ENCODE measurements at regions not wholly inside any gene's neighbourhood (a gene's known extent, or its start where the extent isn't known, plus 50 kb on each side); places are given as distances from the start of the nearest gene placed in this dataset.

DNA sequence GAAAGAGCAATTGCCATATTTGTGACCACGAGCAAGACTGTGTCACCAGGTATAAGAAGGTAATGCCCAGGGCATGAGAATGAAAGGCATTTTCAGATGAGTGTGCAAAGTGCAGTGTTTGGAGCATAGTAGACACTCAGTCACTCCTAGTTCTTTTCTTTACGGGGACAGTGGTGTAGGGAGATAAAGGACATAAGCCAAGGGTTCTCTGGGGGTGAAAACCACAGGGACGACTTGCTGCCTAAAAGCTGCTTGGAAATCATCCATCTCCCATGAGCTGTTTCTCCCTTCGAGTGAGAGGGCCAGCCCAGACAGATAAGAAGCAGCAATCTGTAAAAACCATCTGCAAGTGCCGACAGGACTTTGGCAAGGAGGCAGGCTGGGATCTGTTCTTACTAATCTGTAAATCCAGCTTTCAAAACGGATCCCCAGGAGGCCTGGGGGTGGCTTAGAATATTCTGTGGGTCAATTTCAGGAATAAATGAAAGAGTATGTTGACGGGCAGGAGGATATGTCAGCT lies 221.6 kb downstream of the LPIN1 start:
- no peak for DNase-seq (ENCODE audit: insufficient read length, low spot score)
- FAIRE-seq = peak; percentile 88
- TF ChIP-seq, protein P1, sequence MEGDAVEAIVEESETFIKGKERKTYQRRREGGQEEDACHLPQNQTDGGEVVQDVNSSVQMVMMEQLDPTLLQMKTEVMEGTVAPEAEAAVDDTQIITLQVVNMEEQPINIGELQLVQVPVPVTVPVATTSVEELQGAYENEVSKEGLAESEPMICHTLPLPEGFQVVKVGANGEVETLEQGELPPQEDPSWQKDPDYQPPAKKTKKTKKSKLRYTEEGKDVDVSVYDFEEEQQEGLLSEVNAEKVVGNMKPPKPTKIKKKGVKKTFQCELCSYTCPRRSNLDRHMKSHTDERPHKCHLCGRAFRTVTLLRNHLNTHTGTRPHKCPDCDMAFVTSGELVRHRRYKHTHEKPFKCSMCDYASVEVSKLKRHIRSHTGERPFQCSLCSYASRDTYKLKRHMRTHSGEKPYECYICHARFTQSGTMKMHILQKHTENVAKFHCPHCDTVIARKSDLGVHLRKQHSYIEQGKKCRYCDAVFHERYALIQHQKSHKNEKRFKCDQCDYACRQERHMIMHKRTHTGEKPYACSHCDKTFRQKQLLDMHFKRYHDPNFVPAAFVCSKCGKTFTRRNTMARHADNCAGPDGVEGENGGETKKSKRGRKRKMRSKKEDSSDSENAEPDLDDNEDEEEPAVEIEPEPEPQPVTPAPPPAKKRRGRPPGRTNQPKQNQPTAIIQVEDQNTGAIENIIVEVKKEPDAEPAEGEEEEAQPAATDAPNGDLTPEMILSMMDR (IDR thresholded peaks at IDR 0.05; ENCODE audit: insufficient read depth, missing control alignments) = no peak

DNA sequence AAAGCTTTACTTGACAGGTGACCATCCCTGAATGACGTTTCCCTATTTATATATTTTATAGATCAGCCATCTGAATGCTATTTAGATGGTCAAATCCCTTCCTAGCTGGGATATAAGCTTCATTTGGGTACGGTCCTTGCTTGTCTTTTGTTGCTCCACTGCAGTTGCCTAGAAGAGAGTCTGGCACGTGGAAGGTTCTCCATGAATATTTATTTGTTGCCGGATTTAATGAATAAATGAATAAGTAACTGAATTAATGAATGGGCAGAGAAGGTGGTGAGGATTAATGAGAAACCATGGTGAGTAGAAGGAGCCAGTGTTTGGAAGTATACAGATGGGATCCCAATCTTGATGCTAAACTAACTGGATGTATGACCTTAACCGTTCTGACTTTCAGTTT lies 222.1 kb downstream of the LPIN1 start:
- TF ChIP-seq, protein P1 (IDR thresholded peaks at IDR 0.05; ENCODE audit: insufficient read depth, missing control alignments) = no peak
- DNase-seq (ENCODE audit: insufficient read length, low spot score) (no peak), FAIRE-seq (no peak)

DNA sequence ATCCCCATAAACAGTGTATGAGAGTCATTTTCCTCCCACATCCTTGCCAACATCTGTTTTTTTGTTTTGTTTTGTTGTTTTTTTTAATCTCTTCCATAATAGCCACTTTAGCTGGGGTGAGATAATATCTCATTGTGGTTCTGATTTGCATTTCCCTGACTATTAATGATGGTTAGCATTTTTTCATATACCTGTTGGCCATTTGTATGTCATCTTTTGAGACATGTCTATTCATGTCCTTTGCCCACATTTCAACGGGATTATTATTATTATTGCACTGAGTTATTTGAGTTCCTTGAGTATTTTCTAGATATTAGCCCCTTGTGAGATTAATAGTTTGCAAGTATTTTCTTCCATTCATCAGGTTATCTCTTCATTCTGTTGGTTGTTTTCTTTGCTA lies 223.3 kb downstream of the LPIN1 start:
- TF ChIP-seq, protein P1 (IDR thresholded peaks at IDR 0.05; ENCODE audit: insufficient read depth, missing control alignments) = no peak
- FAIRE-seq (no peak), DNase-seq (ENCODE audit: insufficient read length, low spot score) (no peak)

DNA sequence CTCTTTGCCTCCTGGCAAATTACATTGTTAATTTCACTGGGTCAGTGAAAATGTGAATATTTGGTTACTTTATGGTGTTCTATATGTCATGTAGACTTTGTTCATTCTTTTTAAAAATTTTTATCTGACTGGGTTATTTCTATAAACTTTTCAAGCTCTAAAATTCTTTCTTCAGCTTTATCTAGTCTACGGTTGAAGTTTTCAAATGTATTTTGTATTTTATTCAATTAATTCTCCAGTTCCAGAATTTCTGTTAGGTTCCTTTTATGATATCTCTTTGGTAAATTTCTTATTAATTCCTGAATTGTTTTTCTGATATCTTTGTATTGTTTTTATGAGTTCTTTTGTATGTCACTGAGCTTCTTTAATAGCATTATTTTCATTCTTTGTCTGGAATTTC lies 228.1 kb downstream of the LPIN1 start:
- FAIRE-seq = no peak
- TF ChIP-seq, protein P1 (IDR thresholded peaks at IDR 0.05; ENCODE audit: insufficient read depth, missing control alignments) = no peak

GRCh38 chr2:11975373-11975772 lies 228.9 kb downstream of the LPIN1 start:
- FAIRE-seq = no peak
- DNase-seq (ENCODE audit: insufficient read length, low spot score) = no peak
- TF ChIP-seq, protein P1 (IDR thresholded peaks at IDR 0.05; ENCODE audit: insufficient read depth, missing control alignments) = no peak

More for the DNA sequence above, 228.1 kb downstream of the LPIN1 start:
- no peak for DNase-seq (ENCODE audit: insufficient read length, low spot score)

- FAIRE-seq (no peak), DNase-seq (ENCODE audit: insufficient read length, low spot score) (no peak)
- TF ChIP-seq, protein P1 (IDR thresholded peaks at IDR 0.05; ENCODE audit: insufficient read depth, missing control alignments) = no peak
These were observed 229.6 kb downstream of the LPIN1 start for GRCh38 chr2:11976073-11976472.

DNA sequence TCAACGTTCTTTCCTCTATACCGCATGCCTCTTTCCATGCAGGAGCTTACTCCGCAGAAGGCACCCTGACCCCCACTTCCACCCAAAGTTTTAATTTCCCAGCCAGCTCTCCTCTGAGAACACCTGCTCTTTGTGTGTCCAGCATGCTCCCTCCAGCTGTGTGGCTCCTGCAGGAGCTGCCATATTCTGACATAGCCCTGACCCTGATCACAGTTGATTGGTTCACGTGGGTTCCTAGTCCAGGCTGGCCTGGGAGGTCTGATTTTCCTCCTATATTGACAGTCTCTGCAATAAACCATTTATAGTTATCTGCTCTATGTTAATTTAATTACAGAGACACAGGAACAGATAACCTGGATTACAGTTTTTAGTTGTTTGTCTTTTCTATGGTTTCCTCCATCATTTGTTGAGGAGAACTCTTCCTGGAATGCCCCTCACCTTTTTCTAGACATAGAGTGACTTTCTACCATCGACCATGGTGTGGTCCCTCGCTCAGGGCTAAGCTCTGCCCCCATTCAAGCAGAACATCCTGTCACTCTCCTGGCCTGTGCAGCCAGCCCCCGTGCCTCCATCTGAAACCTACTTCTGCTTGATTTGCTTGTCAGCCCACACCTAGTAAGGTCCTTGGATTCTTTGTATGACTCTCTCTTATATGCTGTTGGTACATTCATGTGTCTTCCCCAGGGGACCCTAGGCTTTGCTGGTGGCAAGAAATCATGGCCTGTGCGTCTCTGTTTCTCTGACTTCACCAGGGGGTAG lies 231.5 kb downstream of the LPIN1 start:
- no peak for FAIRE-seq
- DNase-seq (ENCODE audit: insufficient read length, low spot score) = no peak
- TF ChIP-seq, protein P1 (IDR thresholded peaks at IDR 0.05; ENCODE audit: insufficient read depth, missing control alignments) = no peak
